Naive thymus-derived CD8-positive, alpha-beta T cell (primary cell): ENCODE measurements at regions not wholly inside any gene's neighbourhood (a gene's known extent, or its start where the extent isn't known, plus 50 kb on each side); places are given as distances from the start of the nearest gene placed in this dataset.

ENCODE experiments used
- ATAC-seq, 2 donors: fragments of 150-1000 bp; cut with Tn5 transposase in 1 of 2; sonication (Bioruptor Pico), chemical (Tn5 transposase) in 1 of 2; 1 replicate in 1 of 2; 2 replicates in 1 of 2; pipeline ENCODE4 v1.10.0; 2021; ENCODE audit warnings: mild to moderate bottlenecking in 2 of 2, moderate library complexity in 2 of 2
- POLR2A ChIA-PET: fragments of 350-600 bp; sonication (Branson Sonifier 250); formaldehyde crosslinking; loops from one replicate; lab custom pipeline; 2021; ENCODE audit warnings: antibody characterized with exemption; lab: Charles Lee
- DNase-seq, 10 donors: peaks; one replicate each; pipeline versions ENCODE4 v3.0.0 to v3.0.0-alpha.2; 2020 to 2022
- H3K27ac Mint-ChIP-seq, 10 donors: one replicate each; pipeline ENCODE4 v1.8.0; 2020 to 2022; ENCODE audit warnings: mild to moderate bottlenecking in 10 of 10, mixed read lengths in 10 of 10, moderate library complexity in 4 of 10, inconsistent platforms in 1 of 10
- H3K27me3 Mint-ChIP-seq, 5 donors: one replicate each; pipeline ENCODE4 v1.8.0; 2021 to 2022; ENCODE audit warnings: mixed read lengths in 5 of 5
- H3K36me3 Mint-ChIP-seq, 3 donors: one replicate each; pipeline ENCODE4 v1.8.0; 2020 to 2022; ENCODE audit warnings: mixed read lengths in 3 of 3, mild to moderate bottlenecking in 2 of 3, inconsistent platforms in 1 of 3
- H3K4me1 Mint-ChIP-seq, 4 donors: one replicate each; pipeline ENCODE4 v1.8.0; 2021 to 2022; ENCODE audit warnings: mixed read lengths in 4 of 4
- H3K4me3 Mint-ChIP-seq, 10 donors: one replicate each; pipeline ENCODE4 v1.8.0; 2020 to 2022; ENCODE audit warnings: mild to moderate bottlenecking in 10 of 10, mixed read lengths in 10 of 10, moderate library complexity in 6 of 10, inconsistent platforms in 1 of 10
- H3K9me3 Mint-ChIP-seq, 9 donors: one replicate each; pipeline ENCODE4 v1.8.0; 2020 to 2022; ENCODE audit warnings: mixed read lengths in 9 of 9, mild to moderate bottlenecking in 3 of 9, inconsistent platforms in 1 of 9, moderate library complexity in 1 of 9

DNA sequence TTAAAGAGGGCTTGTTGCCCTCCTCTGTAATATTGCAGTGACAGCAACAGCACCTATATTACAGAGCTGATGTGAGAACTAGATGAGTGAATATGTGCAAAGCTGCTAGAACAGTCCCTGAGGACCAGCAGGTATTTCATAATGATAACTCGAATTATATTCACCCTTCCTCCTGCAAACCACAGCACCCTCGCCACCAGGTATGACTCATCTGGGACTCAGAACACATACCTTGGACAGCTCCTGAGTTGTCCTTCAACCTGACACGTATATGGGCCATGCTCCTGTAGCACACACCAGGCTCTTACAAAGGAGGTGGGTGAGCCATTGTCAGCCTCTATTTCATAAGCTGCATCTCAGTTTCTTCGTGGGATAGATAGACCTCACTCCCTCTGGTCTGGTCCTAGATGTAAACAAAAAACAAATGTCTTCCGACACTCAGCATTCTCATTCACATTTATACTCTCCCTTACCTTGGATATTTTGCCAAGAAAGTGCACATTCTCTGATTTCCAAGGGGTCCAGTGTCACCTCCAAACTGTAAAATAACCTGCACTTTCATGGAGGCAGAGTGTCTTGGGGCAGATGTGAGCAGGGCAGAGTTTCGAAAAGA, 124.5 kb downstream of the TLE3 start:
- peak in 1 of 2 donors; percentile 60 for ATAC-seq
- DNase-seq: no peak
- POLR2A ChIA-PET: no interaction called here
- Mint-ChIP-seq H3K27me3 (peaks cover 13 to 41% (median 36%) of the 10 kb centered on the region in 5 donors), H3K36me3 (no peaks in the 10 kb centered on the region), H3K4me3 (no peak overlapping the region), H3K9me3 (peaks cover 0 to 4% (median 0%) of the 10 kb centered on the region in 9 donors), H3K4me1 (no peaks in the 10 kb centered on the region), H3K27ac (no peak overlapping the region)

DNA sequence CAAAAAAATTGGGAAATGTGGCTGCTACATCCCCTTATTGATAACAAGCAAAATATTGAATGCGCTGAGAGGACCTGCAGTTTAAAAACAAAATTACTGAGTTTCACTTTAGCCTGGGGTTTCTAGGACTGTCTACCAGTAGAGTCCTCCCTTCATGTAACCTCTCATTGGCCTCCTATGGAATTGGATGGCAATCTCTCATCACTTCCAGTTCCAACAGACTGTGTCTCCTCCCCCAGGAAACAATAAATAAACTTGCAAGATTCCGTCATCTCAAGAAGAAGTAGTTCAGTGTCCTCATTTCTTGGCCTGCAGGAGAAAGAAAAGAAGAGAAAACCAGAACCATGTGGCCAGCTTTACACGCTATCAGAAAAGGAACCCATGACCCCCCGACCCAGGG, 123.8 kb downstream of the TLE3 start:
- DNase-seq (no peak), ATAC-seq (no peak)
- Mint-ChIP-seq H3K4me3 (no peak overlapping the region), H3K27ac (no peak overlapping the region), H3K36me3 (no peaks in the 10 kb centered on the region), H3K27me3 (peaks cover 13 to 41% (median 34%) of the 10 kb centered on the region in 5 donors), H3K9me3 (peaks cover 0 to 4% (median 0%) of the 10 kb centered on the region in 9 donors), H3K4me1 (no peaks in the 10 kb centered on the region)
- POLR2A ChIA-PET: no interaction called here

DNA sequence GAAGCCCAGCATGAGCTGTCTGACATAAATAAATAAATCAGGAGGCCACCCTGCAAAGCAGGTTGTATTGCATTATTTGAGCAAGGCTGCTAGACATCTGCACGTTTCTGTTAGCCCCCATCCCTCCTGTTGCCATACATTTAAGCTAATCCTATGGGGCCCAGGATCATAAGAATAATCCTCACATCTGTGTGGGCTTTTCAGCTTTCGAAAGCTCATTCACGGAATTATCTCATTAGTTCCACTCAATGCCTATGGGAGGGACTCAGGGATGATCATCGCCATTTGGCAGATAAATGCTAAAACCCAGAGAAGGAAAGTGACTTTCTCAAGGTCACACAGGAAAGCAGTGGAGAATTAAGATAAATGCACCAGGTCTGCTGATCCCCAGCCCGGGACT, 123.4 kb downstream of the TLE3 start:
- Mint-ChIP-seq H3K4me3 (no peak overlapping the region), H3K27ac (no peak overlapping the region), H3K4me1 (peaks cover 0 to 2% (median 0%) of the 10 kb centered on the region in 4 donors), H3K9me3 (peaks cover 0 to 4% (median 0%) of the 10 kb centered on the region in 9 donors), H3K27me3 (peaks cover 13 to 41% (median 35%) of the 10 kb centered on the region in 5 donors), H3K36me3 (no peaks in the 10 kb centered on the region)
- POLR2A ChIA-PET: no interaction called here
- DNase-seq: no peak
- ATAC-seq: no peak

- peaks cover 13 to 53% (median 35%) of the 10 kb centered on the region in 5 donors for H3K27me3 Mint-ChIP-seq
- H3K9me3 Mint-ChIP-seq: peaks cover 0 to 4% (median 0%) of the 10 kb centered on the region in 9 donors
- H3K36me3 Mint-ChIP-seq: no peaks in the 10 kb centered on the region
- no peak overlapping the region for H3K27ac Mint-ChIP-seq
- H3K4me1 Mint-ChIP-seq: peaks cover 0 to 9% (median 1%) of the 10 kb centered on the region in 4 donors
- POLR2A ChIA-PET: no interaction called here
- H3K4me3 Mint-ChIP-seq: no peak overlapping the region
- DNase-seq: peak in 9 of 10 donors; percentile 18 to 75 (median 40)
- peak in 1 of 2 donors; percentile 46 for ATAC-seq
Measured at GRCh38 chr15:69976366-69976994, 121.2 kb downstream of the TLE3 start.

DNA sequence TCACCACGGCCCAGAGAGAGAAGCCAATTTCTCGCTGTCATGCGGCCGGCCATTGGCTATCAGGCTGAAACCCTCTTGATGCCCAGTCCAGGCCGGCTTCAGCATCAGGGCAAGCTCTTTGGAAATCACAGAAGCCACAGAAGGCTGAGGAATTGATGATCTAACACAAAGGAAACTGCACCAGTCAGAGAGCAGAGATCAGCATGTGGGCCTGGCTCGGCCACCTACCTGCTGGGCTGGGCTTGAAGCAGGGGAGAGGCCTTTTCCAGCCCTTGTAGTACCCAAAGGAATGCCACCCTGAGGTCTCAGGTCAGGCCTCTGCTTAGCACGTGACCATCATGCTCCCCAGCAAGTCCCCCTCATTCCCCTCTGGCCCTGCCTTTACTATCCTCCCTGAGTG, 119.1 kb downstream of the TLE3 start:
- POLR2A ChIA-PET: no interaction called here
- H3K36me3 Mint-ChIP-seq: no peaks in the 10 kb centered on the region
- ATAC-seq (no peak), DNase-seq (no peak)
- H3K4me3 Mint-ChIP-seq: no peak overlapping the region
- H3K27ac Mint-ChIP-seq: no peak overlapping the region
- peaks cover 8 to 51% (median 31%) of the 10 kb centered on the region in 5 donors for H3K27me3 Mint-ChIP-seq
- H3K9me3 Mint-ChIP-seq: peaks cover 0 to 3% (median 0%) of the 10 kb centered on the region in 9 donors
- peaks cover 0 to 9% (median 1%) of the 10 kb centered on the region in 4 donors for H3K4me1 Mint-ChIP-seq

- H3K9me3 Mint-ChIP-seq: peaks cover 0 to 3% (median 0%) of the 10 kb centered on the region in 9 donors
- H3K4me3 Mint-ChIP-seq: no peak overlapping the region
- DNase-seq (no peak), ATAC-seq (no peak)
- peaks cover 8 to 47% (median 27%) of the 10 kb centered on the region in 5 donors for H3K27me3 Mint-ChIP-seq
- peaks cover 0 to 9% (median 1%) of the 10 kb centered on the region in 4 donors for H3K4me1 Mint-ChIP-seq
- POLR2A ChIA-PET: no interaction called here
- H3K27ac Mint-ChIP-seq: no peak overlapping the region
- no peaks in the 10 kb centered on the region for H3K36me3 Mint-ChIP-seq
Measured at GRCh38 chr15:69979262-69979661, 118.5 kb downstream of the TLE3 start.

DNA sequence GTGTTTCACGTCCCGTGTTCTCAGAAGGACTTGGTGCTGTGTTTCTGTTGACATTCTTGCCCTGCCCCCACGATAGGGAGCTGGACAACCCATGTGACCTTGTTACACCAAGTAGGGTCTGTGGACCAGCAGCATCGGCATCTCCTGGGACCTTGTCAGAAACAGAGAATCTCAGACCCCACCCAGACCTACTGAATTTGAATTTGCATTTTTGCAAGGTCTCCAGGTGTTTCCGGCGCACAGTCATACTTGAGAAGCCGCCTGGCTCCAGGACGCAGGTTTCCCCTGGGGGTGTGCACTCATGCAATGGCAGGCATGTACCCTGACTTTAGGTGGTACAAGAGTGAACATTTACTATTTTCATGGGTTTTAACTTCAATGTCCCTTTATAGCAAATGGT, 117.9 kb downstream of the TLE3 start:
- DNase-seq: no peak
- Mint-ChIP-seq H3K4me1 (peaks cover 0 to 9% (median 1%) of the 10 kb centered on the region in 4 donors), H3K36me3 (no peaks in the 10 kb centered on the region), H3K27ac (no peak overlapping the region), H3K4me3 (no peak overlapping the region), H3K27me3 (peaks cover 4 to 47% (median 29%) of the 10 kb centered on the region in 5 donors), H3K9me3 (peaks cover 0 to 3% (median 0%) of the 10 kb centered on the region in 9 donors)
- peak in 1 of 2 donors; percentile 35 for ATAC-seq
- POLR2A ChIA-PET: no interaction called here

DNA sequence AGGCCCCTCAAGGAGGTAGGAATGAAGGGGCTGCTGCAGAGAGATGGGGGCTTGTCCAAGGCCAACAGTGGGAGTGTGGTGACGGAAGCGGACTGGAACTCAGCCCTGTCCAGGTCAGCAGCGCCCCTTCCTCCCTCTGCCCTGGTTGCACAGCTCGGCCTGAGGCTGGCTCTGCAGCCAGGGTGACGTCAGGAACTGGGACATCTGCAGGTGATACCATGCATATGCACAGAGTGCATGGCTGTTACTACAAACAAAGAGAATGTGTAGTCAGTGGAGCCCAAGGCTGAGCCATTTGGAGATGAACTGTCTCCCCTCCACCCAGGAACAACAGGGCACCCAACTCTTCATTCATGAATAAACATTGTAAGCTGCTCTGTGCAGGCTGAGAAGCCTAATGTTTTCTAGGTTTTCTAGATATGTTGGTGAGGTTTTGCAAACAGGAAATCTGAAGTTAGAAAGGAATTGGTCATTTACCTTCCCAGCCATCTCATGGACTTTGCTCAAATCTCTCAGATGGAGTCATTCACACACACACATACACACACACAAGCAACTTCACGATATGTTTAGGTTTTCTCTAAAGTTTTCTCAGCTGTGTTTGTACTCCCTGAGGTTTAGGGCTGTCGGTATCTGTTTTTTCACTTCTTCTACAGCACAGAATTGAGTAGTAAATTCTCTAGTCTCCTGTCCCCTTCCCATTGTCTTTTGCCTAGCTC, 117.2 kb downstream of the TLE3 start:
- H3K36me3 Mint-ChIP-seq: no peaks in the 10 kb centered on the region
- H3K9me3 Mint-ChIP-seq: peaks cover 0 to 3% (median 0%) of the 10 kb centered on the region in 9 donors
- DNase-seq (no peak), ATAC-seq (no peak)
- POLR2A ChIA-PET: no interaction called here
- H3K4me3 Mint-ChIP-seq: no peak overlapping the region
- peaks cover 0 to 9% (median 1%) of the 10 kb centered on the region in 4 donors for H3K4me1 Mint-ChIP-seq
- H3K27ac Mint-ChIP-seq: no peak overlapping the region
- H3K27me3 Mint-ChIP-seq: peaks cover 7 to 43% (median 25%) of the 10 kb centered on the region in 5 donors

- peaks cover 5 to 40% (median 24%) of the 10 kb centered on the region in 5 donors for H3K27me3 Mint-ChIP-seq
- H3K36me3 Mint-ChIP-seq: no peaks in the 10 kb centered on the region
- H3K27ac Mint-ChIP-seq: no peak overlapping the region
- H3K4me3 Mint-ChIP-seq: no peak overlapping the region
- ATAC-seq (no peak), DNase-seq (no peak)
- POLR2A ChIA-PET: no interaction called here
- H3K4me1 Mint-ChIP-seq: peaks cover 0 to 9% (median 1%) of the 10 kb centered on the region in 4 donors
- no peaks in the 10 kb centered on the region for H3K9me3 Mint-ChIP-seq
Measured at GRCh38 chr15:69982037-69982436, 115.7 kb downstream of the TLE3 start.

DNA sequence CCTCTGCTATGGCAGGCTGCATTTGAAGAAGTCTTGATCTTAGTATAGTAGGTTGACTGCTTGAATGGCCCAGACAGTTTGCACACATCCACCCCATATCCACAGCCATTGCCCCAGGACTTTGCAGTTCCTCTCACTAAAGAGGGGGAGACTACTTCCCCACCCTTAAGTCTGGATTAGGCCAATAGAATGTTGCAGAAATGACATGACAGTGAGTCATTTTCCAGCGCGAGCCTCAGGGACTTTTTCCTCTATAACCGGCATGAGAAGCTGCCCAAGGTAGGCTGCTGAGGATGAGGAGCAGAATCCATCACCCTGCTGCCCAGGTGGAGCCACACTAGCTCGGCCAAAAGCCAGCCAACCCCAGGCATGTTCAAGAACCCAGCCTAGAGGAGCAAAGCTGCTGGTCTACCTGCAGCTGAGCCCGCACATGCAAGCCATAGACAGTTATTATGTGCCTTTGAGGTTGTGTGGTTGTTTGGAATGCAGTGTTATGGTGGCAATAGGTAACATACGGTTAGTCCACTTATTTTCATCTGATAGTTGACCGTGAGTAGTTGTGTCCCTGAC, 113.9 kb downstream of the TLE3 start:
- Mint-ChIP-seq H3K36me3 (no peaks in the 10 kb centered on the region), H3K9me3 (no peaks in the 10 kb centered on the region), H3K27me3 (peaks cover 5 to 55% (median 24%) of the 10 kb centered on the region in 5 donors)

DNA sequence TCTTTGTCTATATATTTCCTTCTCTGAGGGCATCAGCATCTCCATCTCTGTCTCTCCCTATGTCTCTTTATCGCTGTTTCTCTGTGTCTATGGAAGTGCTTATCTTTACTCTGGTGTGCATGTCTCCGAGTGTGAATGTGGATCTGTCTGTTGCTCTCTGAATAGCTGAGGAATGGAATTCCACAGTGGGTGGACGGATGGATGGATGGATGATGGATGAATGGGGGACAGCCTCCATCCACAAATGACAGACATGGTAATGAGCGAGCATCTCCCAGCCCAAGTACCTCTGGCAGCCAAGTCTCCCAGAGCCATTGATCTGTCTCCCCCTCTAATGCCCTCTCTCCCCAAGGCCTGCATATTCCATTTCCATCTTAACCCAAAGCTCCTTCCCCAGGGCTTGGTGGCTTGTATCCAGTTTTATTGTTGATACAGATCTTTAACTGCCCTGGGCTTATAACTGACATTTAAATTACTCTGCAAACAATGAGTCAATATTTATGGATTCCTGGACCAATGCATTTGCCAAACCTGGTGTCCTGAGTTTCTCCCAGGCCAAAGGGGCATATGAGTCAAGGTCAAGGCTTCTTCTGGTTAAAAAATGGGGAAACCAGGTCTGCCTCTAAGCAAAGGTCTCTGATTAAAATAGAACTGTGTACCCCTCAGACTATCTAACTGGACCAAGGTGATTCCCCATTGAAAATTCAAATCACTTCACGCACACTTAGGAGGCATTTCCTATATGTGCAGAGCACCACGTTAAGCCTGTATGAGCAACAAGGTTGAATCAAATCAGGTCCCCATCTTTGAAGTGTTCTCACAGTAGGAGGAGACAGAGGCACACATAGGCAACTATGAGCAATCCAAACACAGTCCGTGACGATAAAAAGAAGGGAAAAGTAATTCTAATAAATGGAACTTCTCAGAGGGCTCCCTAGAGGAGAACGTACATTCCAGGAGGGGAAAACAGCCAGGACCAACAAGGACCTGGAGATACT, 109.9 kb downstream of the TLE3 start:
- no peak for ATAC-seq
- POLR2A ChIA-PET: no interaction called here
- Mint-ChIP-seq H3K4me3 (no peak overlapping the region), H3K27ac (peak overlapping the region in 1 of 10 donors; percentile 22), H3K4me1 (no peaks in the 10 kb centered on the region), H3K9me3 (no peaks in the 10 kb centered on the region), H3K36me3 (no peaks in the 10 kb centered on the region), H3K27me3 (peaks cover 6 to 33% (median 11%) of the 10 kb centered on the region in 5 donors)
- no peak for DNase-seq

More for the DNA sequence above, 113.9 kb downstream of the TLE3 start:
- POLR2A ChIA-PET: no interaction called here
- H3K27ac Mint-ChIP-seq: no peak overlapping the region
- H3K4me3 Mint-ChIP-seq: no peak overlapping the region
- ATAC-seq (no peak), DNase-seq (no peak)
- H3K4me1 Mint-ChIP-seq: peaks cover 0 to 9% (median 1%) of the 10 kb centered on the region in 4 donors
